DMS79 (cell line): ENCODE measurements at regions not wholly inside any gene's neighbourhood (a gene's known extent, or its start where the extent isn't known, plus 50 kb on each side); places are given as distances from the start of the nearest gene placed in this dataset.
A peak's percentile ranks its signal among the peaks of the same experiment; 100 is the strongest.

Experiments
- DNase-seq: peaks from one replicate; lab custom pipeline; 2025; lab: John Stamatoyannopoulos, UW

DNA sequence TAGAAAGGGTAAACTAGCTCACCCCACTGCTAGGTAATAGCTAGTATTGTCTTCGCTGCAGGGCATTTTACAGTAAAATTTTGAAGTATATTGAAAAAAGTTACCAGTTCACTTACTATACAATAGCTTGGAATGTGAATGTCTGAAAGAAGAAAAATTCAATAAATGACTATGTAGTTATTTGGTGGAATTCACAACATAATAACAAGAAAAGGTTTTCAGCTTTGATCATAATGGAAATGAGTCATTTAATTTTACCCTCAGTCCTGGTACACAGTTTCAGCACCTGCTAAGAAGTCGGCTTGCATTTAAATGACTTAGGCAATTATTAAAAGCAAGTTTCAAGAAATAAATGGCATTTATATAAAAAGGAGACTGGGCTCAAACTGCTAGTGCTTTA is 90.4 kb downstream of the NUP35 start:
- DNase-seq, result no peak

DNA sequence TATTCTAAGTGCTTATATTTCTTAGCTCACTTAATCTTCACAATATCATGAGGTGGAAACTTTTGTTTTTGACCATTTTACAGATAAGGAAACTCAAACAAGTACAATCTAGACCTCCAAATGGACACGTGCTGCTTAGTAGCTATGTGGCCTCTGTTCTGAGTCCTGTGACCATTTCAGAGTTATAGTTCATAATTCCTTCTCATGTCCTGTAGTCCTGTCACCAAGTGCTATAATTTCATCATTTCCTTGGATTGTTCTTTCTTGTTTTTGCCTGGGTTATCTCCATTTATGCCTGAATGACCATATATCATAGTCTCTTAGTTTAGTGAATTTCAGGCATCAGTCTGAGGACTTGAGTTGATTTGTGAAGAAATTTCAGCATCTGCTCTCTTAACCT is 91.7 kb downstream of the NUP35 start:
- no peak for DNase-seq

DNA sequence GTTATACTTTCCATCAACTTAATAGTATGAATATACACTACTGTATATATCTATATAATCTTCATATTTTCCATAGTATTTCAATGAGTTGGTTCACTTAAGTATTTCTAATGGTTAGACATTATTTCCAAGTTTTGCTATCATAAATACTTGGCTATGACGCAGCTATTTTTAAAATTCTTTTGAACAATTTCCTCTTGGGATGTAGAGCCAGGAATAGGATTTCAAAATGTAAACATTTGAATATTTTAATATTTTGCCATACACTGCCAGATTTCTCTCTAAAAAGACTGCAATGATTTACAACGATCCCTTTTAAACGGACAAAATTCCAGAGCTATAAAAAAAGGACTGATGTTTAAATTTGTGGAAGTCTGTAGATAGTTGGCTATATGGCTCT is 95.6 kb downstream of the NUP35 start:
- DNase-seq, result no peak

DNA sequence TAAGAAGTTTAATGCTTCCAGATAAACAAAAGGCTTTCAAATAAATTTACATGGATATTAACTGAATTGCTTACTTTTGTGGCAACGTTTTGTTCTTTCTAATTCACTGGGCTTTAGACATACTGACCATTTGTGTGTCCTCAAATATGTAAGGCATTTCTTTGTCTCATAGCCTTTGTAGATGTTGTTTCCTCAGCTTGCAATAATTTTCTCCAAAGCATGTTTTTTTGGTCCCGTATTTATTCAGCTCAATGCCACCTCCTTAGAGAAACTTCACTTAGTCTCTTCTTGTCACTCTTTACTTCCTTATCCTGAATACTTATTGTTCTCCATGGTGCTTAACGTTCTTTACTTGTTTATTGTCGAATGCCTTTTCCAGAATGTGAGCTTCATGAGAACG is 98.5 kb downstream of the NUP35 start:
- DNase-seq, result no peak

DNA sequence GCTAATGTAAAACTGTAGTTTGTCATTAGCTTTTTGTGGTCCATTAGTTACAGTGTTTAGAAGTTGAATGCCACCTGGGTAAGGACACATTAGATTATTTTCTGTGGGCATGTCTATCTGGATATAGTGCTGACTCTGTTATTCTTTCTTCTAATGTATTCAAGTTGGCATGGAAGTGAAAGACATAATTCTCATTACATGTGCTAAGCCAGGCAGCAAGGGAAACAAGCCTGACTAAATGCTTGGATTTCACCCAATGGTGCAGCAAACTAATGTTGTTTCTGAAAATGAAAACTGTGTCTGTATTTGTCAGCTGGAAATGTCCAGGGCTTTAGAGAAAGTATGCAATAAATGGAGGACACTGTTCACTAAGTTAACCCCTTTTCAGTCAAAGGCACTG is 100.7 kb downstream of the NUP35 start:
- DNase-seq, result no peak

DNA sequence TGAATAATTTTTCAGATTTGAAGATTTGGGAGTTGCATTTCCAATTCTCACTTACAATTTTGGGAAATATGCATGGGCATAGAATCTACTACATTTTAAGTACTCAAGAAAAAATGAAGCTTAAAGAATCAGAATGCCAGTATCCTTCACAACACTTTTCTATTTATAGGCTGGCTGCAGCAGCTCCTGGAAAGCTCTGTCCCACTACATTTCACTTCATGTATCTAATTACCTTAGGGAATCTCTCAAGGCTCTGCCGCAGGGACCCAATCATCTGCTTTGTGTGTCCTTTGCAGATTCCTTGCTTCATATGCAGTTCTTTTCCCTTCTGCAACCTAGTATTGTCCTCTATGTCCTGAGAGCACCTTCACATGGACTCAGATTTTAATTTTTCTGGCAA is 102.9 kb downstream of the NUP35 start:
- DNase-seq, result no peak

DNA sequence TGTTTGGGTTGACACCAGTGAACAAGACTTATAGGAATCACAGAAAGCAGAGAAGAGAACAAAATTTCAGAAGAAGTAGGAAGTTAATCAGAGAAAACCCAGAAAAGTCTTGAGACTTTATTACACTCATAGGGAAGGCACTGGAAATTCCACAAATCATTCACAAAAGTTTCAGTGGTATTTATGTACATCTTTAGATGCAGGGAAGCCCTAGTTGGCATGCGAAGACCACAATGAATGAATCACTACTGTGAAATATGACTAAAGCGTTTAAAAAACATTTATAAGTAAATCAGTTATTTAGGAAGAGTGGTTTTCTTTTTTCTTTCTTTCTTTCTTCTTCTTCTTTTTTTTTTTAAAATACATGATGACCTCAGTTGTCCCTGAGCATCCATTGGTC is 105.1 kb downstream of the NUP35 start:
- no peak for DNase-seq

DNA sequence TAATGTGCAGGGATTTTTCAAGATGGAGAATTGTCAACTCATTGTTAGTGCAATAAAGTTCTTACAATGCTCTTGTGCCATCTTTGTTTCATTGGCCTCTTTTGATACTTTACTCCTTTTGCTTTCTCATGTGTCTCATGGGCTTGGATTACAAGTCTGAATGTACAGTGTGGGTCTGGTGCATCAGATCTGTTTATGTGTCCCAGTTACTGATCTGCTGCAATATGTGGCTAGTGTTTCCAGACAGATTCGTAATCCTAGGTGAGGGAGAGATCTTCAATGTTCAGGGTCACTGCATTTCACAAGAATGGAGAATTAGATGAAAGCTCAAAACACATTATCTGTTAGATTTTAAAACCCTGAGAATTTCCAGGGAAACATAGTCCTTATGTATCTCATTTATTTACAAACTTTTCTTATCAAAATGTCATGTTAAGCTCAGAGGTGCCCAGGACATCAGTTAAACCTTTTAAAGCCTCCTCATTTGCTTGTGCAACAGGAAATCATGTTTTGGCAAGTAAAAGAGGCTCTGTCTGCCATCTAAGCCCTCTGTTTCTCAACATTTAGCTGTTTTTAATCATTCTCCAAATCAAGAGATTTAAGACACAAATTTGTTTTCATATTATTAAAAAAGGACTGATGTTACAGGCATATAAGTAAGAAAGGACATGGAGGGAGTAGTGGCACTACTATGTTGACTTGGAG is 108.1 kb downstream of the NUP35 start:
- no peak for DNase-seq

DNA sequence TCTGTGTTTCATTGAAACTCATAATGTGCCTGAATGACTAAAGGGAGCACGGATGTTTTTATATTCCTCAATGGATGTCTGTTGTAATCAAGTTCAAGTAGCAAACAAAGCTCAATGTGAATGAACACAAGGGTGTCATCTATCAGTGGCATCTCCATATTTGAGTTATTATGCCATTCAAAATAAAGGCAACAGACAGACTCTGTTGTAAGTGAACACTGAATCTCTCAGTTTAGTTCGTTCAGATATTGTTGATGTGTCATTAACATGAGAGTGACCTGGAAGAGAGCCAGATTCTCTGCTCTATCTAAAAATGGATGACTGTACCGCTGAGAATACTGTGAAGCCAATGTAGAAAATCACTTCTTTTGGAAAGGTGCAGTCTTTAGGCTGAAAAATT is 118.7 kb downstream of the NUP35 start:
- peak; percentile 7 for DNase-seq

DNA sequence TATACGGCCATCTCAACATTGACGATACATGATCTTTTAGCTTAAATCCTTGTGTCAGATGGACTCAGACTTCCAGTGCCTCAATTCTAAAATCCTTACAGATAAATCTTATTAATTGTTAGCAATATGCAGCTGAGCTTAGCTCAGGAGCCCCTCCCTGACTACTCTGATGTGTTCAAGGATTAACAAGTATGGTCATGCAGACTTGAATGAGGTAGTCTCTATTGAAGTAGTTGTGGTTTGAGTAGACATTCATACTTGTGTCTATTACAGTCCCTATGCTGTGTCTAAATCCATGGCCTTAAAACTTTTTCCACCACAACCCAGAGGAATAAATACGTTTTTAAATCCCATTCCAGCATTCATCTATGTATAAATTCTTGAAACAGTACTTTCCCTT is 119.5 kb downstream of the NUP35 start:
- no peak for DNase-seq

DNA sequence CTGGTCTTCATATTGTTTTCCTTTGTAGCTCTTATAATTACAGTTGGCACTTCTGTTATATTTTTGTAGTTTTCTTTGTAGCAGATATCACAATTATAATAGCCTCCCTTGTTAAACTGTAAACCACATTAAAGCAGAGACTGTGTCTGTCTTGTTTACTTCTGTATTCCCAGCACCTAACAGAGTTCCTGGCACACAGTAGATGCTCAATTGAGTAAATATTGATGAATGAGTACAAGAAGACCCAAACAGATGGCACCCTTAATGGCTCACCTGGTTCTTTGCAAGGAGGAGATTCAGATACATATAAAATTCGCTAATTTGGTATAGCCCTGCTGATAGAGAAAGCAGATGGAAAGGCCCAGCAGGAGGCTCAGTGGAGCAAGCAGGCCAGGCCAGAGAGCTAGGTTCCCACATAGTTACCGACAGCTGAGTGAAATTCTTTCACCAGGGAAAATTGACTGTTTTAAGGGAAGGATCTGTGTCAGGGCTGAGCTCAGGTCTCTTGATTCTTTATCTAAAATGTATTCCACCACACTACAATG is 120.1 kb downstream of the NUP35 start:
- no peak for DNase-seq

DNA sequence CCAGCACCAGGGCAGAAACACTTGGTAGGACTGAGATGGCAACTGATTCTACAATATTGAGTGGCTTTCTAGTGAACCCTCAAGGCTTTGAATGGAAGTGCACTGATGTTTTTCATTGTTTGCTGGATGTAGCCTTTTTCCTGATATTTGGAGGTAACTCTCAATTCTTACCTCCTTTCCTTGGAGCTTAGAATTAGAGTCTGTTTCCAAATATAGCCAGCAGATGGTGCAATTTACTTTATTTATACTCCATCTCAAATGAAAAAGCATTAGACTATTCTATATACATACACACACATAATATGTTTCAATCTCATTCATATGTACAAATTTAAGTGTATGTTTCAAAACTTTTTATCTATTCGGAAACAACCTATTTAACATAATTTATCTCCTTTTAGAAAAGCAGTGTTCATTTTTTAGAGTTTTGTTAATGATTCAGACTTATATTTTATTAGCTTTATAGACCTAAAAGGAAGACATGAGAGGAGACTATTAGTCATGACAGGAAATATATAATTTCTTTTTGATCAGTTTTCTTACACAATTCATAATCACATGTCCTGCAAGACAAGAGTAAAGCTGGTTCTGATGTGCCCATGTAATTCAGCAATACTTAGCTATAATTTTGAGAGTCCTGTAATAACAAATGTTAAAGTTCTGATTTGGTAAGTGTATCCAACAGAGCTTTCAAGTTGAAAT is 124.8 kb downstream of the NUP35 start:
- no peak for DNase-seq

DNA sequence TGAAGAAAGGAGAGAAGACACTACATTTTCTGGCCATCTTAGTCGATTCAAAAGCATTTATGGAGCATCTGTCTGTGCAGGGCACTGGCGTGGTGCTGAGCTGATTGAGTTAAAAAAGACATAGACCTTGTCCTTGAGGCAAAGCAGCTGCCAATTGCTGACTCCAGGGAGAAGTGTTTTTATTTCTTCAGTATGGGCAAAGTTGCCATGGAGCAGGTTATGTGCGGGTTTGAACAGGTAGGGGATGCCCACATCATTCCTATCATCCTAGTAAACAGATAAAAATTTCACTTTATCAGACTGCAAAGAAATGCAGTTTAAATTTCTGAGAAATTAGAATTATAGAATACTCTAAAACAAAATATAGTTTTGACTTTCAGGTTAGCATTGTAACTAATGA is 125.8 kb downstream of the NUP35 start:
- no peak for DNase-seq

DNA sequence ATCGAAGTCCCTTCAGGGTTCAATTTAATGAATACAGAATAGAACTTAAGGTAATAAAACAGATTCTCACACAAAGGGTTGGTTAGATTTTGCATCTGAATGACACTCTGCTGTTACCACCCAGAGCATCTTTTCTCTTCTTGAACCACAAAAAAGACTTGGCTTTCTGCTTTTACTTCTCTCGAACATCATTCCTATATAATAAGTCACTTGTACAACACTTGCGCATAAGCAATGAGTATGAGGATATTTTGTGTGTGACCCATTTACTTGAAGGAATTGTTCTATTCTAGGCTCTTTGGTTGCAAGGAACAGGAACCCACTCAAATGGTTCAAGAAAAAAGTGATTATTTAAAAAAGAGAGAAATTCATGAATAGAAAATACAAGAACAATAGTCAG is 126.2 kb downstream of the NUP35 start:
- DNase-seq, result no peak

DNA sequence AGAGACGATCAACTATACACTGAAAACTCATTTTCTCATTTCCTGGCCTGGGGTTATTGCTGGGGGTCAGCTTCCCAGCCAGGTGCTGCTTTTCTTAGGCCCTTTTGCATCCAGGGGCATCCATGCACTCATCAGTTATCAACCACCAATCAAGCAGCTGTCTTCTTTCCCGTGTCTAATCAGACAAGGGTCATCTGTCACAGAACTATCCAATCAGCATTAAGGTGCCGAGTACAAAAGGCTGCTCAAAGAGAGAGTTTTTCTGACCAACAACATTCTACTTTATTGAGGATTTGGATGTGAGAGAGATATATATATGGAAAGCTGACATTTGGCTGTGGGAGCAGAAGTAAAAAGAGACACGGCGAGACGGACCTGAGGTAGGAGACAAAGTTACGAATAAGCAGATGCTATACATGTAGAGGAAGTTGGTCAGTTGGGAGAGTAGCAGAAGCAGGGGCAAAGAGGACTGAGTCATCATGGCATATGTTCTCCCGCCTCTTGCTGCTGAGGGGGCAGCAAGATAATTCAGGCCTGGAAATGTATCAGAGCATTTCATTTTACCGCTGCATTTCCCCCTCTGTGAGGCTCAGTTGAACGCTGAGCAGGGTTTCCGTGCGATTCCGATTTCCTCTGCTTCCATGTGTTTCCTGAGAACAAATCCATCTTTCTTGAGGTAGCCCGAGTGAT is 129.3 kb downstream of the NUP35 start:
- no peak for DNase-seq

DNA sequence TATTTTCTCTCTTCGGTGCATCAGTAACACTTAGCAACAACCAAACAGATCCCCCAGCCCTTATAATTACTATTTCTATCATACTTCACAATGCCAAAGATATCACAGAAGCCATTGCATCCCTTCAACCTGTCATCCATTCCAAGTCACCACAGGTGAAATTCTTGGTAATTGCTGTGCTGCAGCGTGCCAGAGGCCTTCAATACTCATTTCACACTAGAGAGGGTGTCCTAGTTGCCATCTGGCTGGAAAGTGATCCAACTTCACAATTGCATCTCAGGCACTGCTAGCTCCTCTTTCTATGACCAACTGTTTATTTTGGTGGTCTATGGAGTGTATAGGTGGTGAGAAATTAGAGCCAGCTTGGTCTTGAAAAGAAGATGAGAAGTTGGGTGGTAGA is 131.2 kb downstream of the NUP35 start:
- no peak for DNase-seq

DNA sequence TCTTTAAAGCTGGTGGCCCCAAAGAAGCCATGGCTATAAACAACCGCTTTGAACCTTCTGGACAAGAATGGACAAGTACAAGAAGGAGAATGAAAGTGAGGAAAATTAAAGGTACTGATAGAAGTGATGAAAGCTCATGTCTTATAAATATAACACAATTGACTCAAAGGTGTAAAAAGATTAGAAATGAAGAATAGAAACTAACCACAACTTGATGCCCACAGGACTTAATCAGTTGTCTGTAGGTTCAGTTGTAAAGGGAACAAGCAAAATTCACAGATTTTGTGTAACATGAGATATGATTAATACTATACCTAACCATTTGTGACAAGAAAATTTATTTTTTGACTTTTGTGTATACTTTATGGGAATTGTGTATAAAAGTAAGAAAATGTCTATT is 135.7 kb downstream of the NUP35 start:
- no peak for DNase-seq

DNA sequence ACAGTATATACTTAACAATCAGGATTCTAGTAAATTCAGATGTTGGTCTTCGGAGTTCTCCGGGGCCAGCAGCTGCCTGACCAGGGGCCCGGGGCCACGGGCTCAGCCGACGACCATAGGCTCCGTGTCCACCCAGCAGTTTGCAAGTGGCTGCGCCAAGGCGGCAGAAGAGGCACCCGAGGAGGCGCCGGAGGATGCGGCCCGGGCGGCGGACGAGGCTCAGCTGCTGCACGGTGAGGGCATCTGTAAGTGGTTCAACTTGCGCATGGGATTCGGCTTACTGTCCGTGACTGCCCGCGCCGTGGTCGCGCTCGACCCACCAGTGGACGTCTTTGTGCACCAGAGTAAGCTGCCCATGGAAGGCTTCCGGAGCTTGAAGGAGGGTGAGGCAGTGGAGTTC is 136.3 kb downstream of the NUP35 start:
- no peak for DNase-seq

DNA sequence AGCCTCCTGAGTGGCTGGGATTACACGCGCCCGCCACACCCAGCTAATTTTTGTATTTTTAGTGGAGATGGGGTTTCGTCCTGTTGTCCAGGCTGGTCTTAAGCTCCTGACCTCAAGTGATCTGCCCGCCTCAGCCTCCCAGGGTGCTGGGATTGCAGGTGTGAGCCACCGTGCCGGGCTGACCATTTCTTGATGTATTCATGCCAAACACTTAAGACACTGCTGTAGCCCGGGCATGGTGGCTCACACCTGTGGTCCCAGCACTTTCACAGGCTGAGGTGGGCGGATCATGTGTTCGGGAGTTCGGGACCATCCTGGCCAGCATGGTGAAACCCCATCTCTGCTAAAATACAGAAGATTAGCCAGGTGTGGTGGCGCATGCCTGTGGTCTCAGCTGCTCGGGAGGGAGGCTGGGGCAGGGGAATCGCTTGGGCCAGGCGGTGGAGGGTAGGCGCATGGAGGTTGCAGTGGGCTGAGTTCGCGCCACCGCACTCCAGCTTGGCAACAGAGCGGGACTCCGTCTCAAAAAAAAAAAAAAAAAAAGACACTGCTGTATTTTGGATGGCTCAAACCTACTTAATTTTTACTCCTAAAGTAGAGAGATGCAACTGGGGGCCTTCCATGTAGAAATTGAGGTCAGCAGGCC is 140.8 kb downstream of the NUP35 start:
- DNase-seq, result no peak

DNA sequence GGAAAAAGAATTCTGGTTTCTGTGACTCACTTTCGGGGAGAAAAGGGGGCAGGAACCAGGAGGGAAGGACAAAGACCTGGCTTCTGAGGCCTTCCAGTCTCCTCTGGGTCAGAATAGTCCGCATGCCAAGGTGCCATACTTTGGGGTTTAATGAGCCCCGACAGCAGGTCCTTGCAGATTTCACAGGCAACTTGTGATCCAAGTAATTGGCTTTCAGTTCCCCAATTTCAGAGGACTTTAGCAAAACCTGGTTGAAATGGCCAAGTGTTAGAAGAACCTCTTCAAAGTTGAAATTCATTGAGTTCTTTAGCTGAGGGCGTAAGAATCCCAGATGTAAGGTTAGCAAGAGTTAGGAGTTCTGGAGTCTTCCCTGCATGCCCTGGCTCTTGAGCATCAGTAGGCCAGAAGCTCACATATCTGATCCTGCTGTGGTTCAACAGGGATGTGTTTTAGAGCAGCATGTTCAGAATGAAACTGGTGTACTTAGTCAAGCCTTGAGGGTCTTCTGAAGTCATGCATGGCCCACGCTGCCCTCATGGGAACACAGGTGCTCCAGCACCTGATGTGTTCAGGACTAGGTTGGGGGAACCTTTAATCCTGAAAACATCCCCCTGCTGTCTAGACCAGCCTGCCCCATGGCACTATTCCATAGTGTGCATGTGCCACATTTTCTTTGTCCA is 143.0 kb downstream of the NUP35 start:
- no peak for DNase-seq

DNA sequence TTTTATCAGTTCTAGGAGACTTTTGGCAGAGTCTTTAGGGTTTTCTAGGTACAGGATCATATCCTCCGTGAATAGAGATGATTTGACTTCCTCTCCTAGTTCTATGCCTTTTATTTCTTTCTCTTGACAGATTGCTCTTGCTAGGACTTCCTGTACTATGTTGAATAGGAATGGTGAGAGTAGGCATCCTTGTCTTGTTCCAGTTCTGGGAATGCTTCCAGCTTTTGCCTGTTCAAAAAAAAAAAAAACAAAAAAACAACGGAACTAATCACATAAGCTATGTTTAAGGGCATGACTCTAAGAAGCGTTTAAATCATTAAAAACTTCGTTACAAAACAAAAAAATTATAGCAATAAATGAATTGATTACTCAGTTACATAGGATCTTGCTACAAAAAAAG is 145.7 kb downstream of the NUP35 start:
- no peak for DNase-seq

DNA sequence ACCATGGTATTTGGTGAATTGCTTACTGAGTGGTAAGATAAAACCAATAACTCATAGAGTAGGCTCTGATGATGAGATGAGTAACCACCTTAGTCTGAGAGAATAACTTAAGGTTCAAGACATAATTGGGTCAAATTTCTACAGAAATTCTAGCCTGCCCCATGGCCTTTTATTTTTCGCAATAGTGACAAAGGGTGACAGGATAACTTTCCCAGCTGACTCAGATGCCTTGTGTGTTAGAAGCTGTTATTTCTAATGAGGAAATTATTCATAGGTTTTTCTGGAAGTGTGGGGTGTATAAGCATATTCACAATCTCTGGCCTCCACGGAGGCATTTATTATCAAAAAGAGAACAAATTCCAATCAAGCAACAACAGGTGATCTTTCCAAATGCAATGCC is 159.0 kb downstream of the NUP35 start:
- DNase-seq, result no peak
